Stomach (tissue), 8 donors: ENCODE measurements at regions not wholly inside any gene's neighbourhood (a gene's known extent, or its start where the extent isn't known, plus 50 kb on each side); places are given as distances from the start of the nearest gene placed in this dataset.

Experiments used
- DNase-seq, 2 donors: peaks; one replicate each; pipeline versions ENCODE4 v3.0.0 to v3.0.0-alpha.2; 2013 to 2019
- H3K27ac ChIP-seq, 5 donors: fragments of 200-600 bp in 4 of 5; sonication (generic) in 4 of 5; one replicate each; pipeline ENCODE4 v1.5.1; 2013 to 2019; ENCODE audit warnings: mild to moderate bottlenecking in 1 of 5, moderate library complexity in 1 of 5
- H3K27me3 ChIP-seq, 3 donors: fragments of 200-600 bp; sonication (generic); one replicate each; pipeline ENCODE4 v1.5.1; 2017 to 2019; ENCODE audit warnings: mixed run types in 1 of 3
- H3K36me3 ChIP-seq, 4 donors: fragments of 200-600 bp; sonication (generic); 1 replicate in 3 of 4; 2 replicates in 1 of 4; pipeline ENCODE4 v1.5.1; 2016 to 2019
- H3K4me1 ChIP-seq, 4 donors: fragments of 200-600 bp; sonication (generic); one replicate each; pipeline ENCODE4 v1.5.1; 2016 to 2019
- H3K4me3 ChIP-seq, 4 donors: fragments of 200-600 bp; sonication (generic) in 3 of 4; one replicate each; pipeline ENCODE4 v1.5.1; 2016 to 2019; ENCODE audit warnings: mild to moderate bottlenecking in 1 of 4
- H3K9me3 ChIP-seq, 4 donors: fragments of 200-600 bp; sonication (generic); one replicate each; pipeline ENCODE4 v1.5.1; 2016 to 2019
- CTCF ChIP-seq, 7 experiments: fragments of 450-650 bp in 4 of 7; fragments of 200-600 bp in 3 of 7; sonication (generic) in 3 of 7; IDR thresholded peaks; one replicate each; pipeline ENCODE4 v1.5.1; 2016 to 2019; ENCODE audit warnings: antibody characterized with exemption in 7 of 7, control low read depth in 2 of 7, mild to moderate bottlenecking in 1 of 7
- EP300 ChIP-seq: sonication (generic); formaldehyde crosslinking; IDR thresholded peaks from one replicate; pipeline ENCODE4 v1.6.1; 2017; ENCODE audit warnings: antibody characterized with exemption
- POLR2A ChIP-seq, 4 donors: fragments of 450-650 bp; IDR thresholded peaks; one replicate each; pipeline ENCODE4 v1.6.1; 2016; ENCODE audit warnings: antibody characterized with exemption in 4 of 4, control low read depth in 2 of 4, mild to moderate bottlenecking in 1 of 4, moderate library complexity in 1 of 4
- POLR2AphosphoS5 ChIP-seq, 3 donors: sonication (generic); formaldehyde crosslinking; IDR thresholded peaks; one replicate each; pipeline ENCODE4 v1.6.1; 2016; ENCODE audit warnings: antibody characterized with exemption in 3 of 3
- WGBS, 5 donors: extraction: QIAGEN DNeasy Blood & Tissue Kit in 3 of 5; methylation state at CpG; one replicate each; pipeline versions ENCODE4 v1.1.5 to v1.1.7; 2013 to 2018; 5-methylcytosine and 5-hydroxymethylcytosine counted together
- intact Hi-C: fragments of 100-400 bp; cut with DNase I; formaldehyde crosslinking; loops from one replicate; pipeline ENCODE4 v1.15.1; 2023; ENCODE audit warnings: low total_unique reads
- donor health status: healthy with polysubstance abuse.
- donor health status: Bipolar disorder and iron deficiency.
- donor health status: healthy.

GRCh38 chr6:113570641-113571040 is 286.5 kb upstream of the MARCKS start:
- Histone ChIP-seq H3K36me3 (no peaks in the 10 kb centered on the region), H3K9me3 (no peaks in the 10 kb centered on the region), H3K4me1 (peaks cover 0 to 18% (median 9%) of the 10 kb centered on the region in 4 donors), H3K4me3 (no peak overlapping the region), H3K27me3 (no peaks in the 10 kb centered on the region), H3K27ac (no peak overlapping the region)
- peak in 1 of 2 donors; percentile 16 for DNase-seq
- intact Hi-C loops = no loop called here
- no peak for TF ChIP-seq EP300
- 77 to 86% (median 82%) methylated on average over 3 of the region's 3 CpGs for WGBS, 5 donors

DNA sequence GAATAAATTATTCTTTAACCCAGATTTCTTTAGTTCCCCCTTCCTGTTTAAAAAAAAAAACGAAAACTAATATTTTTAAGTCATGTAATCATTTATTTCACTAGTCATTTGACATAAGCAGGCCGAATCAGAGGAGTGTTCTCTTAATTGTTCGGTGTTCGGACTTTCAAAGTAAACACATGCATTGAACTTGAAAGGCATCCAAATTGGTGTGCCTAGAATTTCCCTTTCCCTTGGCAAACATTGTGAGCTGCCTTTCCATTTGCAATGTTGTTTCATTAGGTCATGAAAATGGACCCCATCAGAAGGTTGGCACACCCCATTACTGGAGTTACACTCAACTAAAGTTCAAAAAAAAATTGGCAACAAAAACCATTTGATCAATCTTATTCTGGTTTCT is 283.0 kb upstream of the MARCKS start:
- intact Hi-C loops = no loop called here
- no peaks in the 10 kb centered on the region for H3K36me3 ChIP-seq
- peaks cover 0 to 18% (median 9%) of the 10 kb centered on the region in 4 donors for H3K4me1 ChIP-seq
- H3K27ac ChIP-seq = peak overlapping the region in 1 of 5 donors; percentile 20
- 9 to 34% (median 13%) methylated on average over 4 of the region's 4 CpGs for WGBS, 5 donors
- no peaks in the 10 kb centered on the region for H3K27me3 ChIP-seq
- no peaks in the 10 kb centered on the region for H3K9me3 ChIP-seq
- DNase-seq = no peak
- no peak for TF ChIP-seq EP300
- peak in 1 of 3 donors; percentile 29 for TF ChIP-seq POLR2AphosphoS5 (IDR thresholded peaks at IDR 0.05)
- no peak for TF ChIP-seq CTCF (IDR thresholded peaks at IDR 0.05)
- no peak for TF ChIP-seq POLR2A (IDR thresholded peaks at IDR 0.05)
- H3K4me3 ChIP-seq = no peak overlapping the region

- DNase-seq = no peak
- H3K4me1 ChIP-seq = peaks cover 0 to 18% (median 9%) of the 10 kb centered on the region in 4 donors
- no peaks in the 10 kb centered on the region for H3K27me3 ChIP-seq
- H3K27ac ChIP-seq = no peak overlapping the region
- H3K9me3 ChIP-seq = no peaks in the 10 kb centered on the region
- TF ChIP-seq CTCF (IDR thresholded peaks at IDR 0.05) = no peak
- no peak for TF ChIP-seq POLR2A (IDR thresholded peaks at IDR 0.05)
- TF ChIP-seq POLR2AphosphoS5 (IDR thresholded peaks at IDR 0.05) = no peak
- no peak for TF ChIP-seq EP300
- intact Hi-C loops = no loop called here
- H3K4me3 ChIP-seq = no peak overlapping the region
- H3K36me3 ChIP-seq = no peaks in the 10 kb centered on the region
Observed at GRCh38 chr6:113576310-113576709, 280.8 kb upstream of the MARCKS start.

DNA sequence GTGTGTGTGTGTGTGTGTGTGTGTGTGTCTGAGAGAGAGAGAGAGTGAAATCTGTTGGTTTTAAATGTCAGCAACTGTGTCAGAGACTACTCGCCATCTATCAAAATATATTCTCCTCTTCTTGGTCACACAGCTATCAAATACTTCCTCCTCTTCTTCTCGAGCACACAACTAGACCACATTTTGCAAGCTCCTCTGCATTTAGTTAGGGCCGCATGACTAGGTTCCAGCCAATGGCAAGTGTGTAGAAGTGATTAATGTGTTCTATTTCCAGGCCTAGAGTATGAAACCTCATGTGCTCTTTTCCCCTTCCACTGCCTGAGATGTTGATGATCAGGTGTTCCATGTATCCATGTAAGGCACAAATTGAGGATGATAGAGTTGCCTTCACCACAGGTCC is 278.5 kb upstream of the MARCKS start:
- DNase-seq = no peak
- intact Hi-C loops = no loop called here

More for the DNA sequence above, 278.5 kb upstream of the MARCKS start:
- H3K9me3 ChIP-seq = no peaks in the 10 kb centered on the region
- no peak overlapping the region for H3K4me3 ChIP-seq
- WGBS, 5 donors = 80 to 93% (median 92%) methylated on average over 3 of the region's 3 CpGs
- no peaks in the 10 kb centered on the region for H3K27me3 ChIP-seq
- no peak for TF ChIP-seq EP300
- no peak for TF ChIP-seq POLR2AphosphoS5 (IDR thresholded peaks at IDR 0.05)
- TF ChIP-seq POLR2A (IDR thresholded peaks at IDR 0.05) = no peak
- no peak for TF ChIP-seq CTCF (IDR thresholded peaks at IDR 0.05)
- H3K36me3 ChIP-seq = no peaks in the 10 kb centered on the region
- peaks cover 0 to 13% (median 8%) of the 10 kb centered on the region in 4 donors for H3K4me1 ChIP-seq
- no peak overlapping the region for H3K27ac ChIP-seq
